GM18502 (cell line): ENCODE measurements at regions not wholly inside any gene's neighbourhood (a gene's known extent, or its start where the extent isn't known, plus 50 kb on each side); places are given as distances from the start of the nearest gene placed in this dataset.

Experiments
- ATAC-seq: cut with Tn5 transposase; IDR thresholded peaks from one replicate; pipeline ENCODE4 v1.9.1; 2021; ENCODE audit warnings: mild to moderate bottlenecking; ENCODE audit not compliant: unreplicated experiment, poor library complexity

- no peak for ATAC-seq
These were observed 360.3 kb upstream of the SPHKAP start for GRCh38 chr2:228541789-228542188.

GRCh38 chr2:228540976-228541375 lies 359.5 kb upstream of the SPHKAP start:
- ATAC-seq = no peak

- no peak for ATAC-seq
These were observed 353.9 kb upstream of the SPHKAP start for GRCh38 chr2:228535396-228535795.

- no peak for ATAC-seq
These were observed 351.7 kb upstream of the SPHKAP start for GRCh38 chr2:228533156-228533555.

- ATAC-seq = no peak
These were observed 350.7 kb upstream of the SPHKAP start for GRCh38 chr2:228532233-228532632.

GRCh38 chr2:228527197-228527881 lies 345.9 kb upstream of the SPHKAP start:
- ATAC-seq = no peak

GRCh38 chr2:228526687-228527086 lies 345.2 kb upstream of the SPHKAP start:
- no peak for ATAC-seq

GRCh38 chr2:228522977-228523376 lies 341.5 kb upstream of the SPHKAP start:
- no peak for ATAC-seq

GRCh38 chr2:228522276-228522675 lies 340.8 kb upstream of the SPHKAP start:
- ATAC-seq = no peak

DNA sequence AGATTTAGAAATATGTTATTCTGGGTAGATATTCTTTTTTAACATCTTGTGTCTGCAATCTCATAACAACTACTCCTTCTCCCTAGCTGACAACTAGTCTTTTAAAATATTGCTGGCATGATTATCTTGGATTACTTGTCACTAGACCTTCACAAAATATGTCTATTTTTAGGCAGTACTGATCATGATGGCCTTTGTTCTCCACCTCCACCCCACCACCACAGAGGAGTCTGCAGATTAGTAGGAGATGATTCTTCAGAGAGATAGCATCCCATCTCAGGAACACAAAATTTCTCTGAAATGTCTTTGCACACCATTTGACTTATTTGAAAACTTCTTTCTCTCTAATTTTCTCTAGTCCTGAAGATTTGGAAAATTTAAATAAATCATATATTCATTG lies 338.1 kb upstream of the SPHKAP start:
- ATAC-seq = no peak

DNA sequence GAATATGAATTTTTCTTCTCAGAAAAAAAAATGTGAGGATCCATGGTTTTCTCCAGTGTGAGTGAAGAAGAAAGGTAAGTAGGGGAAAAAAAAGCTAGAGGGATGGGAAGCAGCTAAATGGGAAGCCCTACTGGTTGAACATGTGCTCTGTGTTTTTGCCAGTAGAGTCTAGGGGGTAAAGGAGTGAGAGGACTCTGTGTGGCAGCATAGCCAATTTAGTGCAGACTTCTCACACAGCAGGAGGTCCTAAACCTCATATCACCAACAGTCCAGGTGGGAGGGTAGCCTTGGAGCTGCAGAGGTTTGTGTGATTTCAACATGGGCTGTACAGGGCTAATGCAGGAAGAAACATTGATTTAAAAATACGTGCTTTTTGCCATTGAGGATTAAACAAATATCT lies 334.5 kb upstream of the SPHKAP start:
- ATAC-seq = no peak

GRCh38 chr2:228513480-228513879 lies 332.0 kb upstream of the SPHKAP start:
- ATAC-seq = peak; percentile 44

DNA sequence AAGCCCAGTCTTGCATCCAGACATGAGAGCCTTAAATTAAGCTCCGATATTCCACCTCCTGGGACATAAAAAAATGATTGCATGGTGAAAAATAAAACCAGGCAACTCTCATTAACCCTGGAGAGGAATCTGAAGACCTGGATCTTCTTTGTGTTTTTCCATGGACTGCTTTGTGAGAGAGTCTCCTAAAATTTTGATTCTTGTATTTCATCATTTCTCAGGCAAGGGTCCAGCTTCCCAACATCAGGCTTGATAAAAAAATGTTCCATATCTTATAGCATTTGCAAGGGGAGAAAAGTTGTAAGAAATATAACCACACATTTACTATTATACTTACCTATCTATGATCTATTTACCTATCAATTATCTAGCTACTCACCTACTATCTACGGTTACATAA lies 327.5 kb upstream of the SPHKAP start:
- ATAC-seq = no peak

DNA sequence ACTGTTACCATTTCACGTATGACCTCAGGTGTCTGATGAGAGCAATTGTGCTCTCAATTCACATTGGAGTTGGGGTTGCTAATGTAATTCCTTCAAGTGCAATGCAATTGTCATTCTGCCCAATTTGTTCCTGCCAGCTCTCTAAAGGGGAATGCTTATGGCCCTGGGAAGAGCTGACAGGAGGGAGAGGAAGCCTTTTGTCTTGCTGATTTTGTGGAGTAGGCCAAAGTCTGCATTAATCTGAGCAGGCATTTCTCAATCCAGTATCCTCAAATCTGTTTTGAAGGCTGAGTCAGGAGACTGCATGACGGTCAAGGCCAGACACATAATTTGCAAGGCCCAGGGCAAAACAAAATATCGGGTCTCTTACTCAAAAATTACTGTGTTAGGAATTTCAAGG lies 326.4 kb upstream of the SPHKAP start:
- ATAC-seq = no peak

GRCh38 chr2:228507231-228507824 lies 325.8 kb upstream of the SPHKAP start:
- no peak for ATAC-seq

DNA sequence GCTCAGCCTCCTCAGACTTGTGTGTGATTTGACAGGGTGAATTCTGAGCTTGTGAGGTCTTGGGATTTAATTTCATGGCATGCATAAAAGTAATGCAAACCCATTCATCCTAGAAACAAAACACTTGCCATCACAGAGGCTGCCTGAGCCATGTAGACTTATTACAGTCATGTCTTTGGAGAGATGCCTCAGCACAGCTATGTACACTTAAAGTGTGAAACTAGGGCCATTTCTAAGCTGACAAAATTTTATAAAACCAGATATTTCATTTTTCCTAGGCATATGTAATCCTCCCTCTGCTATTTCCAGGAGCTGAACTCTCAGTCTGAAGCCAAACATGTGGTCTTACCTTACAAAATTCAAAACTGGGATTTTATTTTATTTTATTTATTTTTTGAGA lies 322.2 kb upstream of the SPHKAP start:
- ATAC-seq = no peak

DNA sequence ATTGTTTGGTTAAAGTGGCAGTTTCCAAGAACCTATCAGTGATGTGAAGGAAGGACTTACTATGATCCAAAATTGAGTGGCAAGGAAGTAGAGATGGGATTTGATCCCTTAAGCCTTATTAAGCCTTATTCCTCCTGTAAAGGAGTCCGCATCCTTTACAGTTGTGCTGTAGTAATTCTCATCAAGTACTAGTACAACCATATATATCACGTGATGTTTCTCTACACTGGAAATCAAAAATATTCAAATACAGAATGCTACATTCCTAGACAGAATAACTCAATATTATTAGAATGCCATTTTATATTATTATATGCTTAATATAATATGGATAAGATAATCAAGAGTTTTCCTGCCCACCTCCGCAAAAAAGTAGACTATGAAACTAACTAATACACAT lies 312.4 kb upstream of the SPHKAP start:
- no peak for ATAC-seq

DNA sequence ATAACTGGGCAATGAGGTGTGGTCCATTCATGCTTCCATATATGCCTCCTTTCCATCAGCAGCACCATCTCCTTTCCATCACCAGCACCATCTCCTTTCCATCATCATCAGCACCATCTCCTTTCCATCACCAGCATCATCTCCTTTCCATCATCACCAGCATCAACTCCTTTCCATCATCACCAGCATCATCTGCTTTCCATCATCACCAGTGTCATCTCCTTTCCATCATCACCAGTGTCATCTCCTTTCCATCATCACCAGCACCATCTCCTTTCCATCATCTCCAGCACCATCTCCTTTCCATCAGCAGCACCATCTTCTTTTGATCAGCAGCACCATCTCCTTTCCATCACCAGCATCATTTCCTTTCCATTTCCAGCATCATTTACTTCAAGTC lies 297.5 kb upstream of the SPHKAP start:
- no peak for ATAC-seq

DNA sequence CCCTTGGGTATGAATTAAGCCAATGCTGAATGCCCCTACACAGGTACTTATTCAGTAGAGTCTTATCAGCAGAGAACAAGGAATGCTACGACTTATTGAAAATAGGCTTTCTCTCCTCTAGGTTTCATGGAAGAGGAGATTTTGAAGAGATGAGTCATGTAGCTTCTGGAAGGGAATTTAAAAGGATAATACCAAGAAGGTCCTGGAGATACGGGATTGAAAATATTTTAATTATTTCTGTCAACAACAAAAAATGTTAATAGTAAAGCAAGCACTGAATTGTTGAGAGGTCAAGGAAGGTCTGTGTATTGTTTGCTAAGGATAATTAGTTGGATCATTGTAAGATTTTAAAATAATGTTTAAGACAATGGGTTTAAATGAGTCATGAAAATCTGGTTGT lies 293.0 kb upstream of the SPHKAP start:
- ATAC-seq = no peak

- no peak for ATAC-seq
These were observed 288.2 kb upstream of the SPHKAP start for GRCh38 chr2:228469721-228470120.

- no peak for ATAC-seq
These were observed 285.4 kb upstream of the SPHKAP start for GRCh38 chr2:228466851-228467250.

GRCh38 chr2:228465408-228465807 lies 283.9 kb upstream of the SPHKAP start:
- ATAC-seq = no peak
